BJ (cell line): ENCODE measurements at regions not wholly inside any gene's neighbourhood (a gene's known extent, or its start where the extent isn't known, plus 50 kb on each side); places are given as distances from the start of the nearest gene placed in this dataset.

ENCODE experiments used
- CTCF ChIA-PET: fragments of 350-600 bp; formaldehyde crosslinking; extraction: SDS; loops from one replicate; lab custom pipeline; 2021; ENCODE audit warnings: antibody characterized with exemption, inconsistent platforms; lab: Yijun Ruan, JAX
- POLR2A ChIA-PET: fragments of 300-600 bp; sonication (Branson Sonifier 250); formaldehyde crosslinking; extraction: SDS; loops from one replicate; lab custom pipeline; 2021; ENCODE audit warnings: antibody characterized with exemption; lab: Charles Lee
- DNase-seq: peaks from one replicate; pipeline ENCODE4 v3.0.0-alpha.2; 2011; ENCODE audit warnings: low read depth
- H3K27me3 ChIP-seq: 2 replicates; pipeline ENCODE4 v1.6.0; 2011; ENCODE audit warnings: low read length; ENCODE audit not compliant: control insufficient read depth, insufficient read depth
- H3K36me3 ChIP-seq: 2 replicates; pipeline ENCODE4 v1.5.1; 2011; ENCODE audit warnings: low read length; ENCODE audit not compliant: control insufficient read depth, insufficient read depth
- H3K4me3 ChIP-seq: 2 replicates; pipeline ENCODE4 v1.5.1; 2011; ENCODE audit warnings: low read depth, mild to moderate bottlenecking, control low read depth, low read length
- TF ChIP-seq, protein P1 (sequence below): IDR thresholded peaks from 2 replicates; pipeline ENCODE4 v1.5.1; 2011; ENCODE audit warnings: low read depth, mild to moderate bottlenecking, control low read depth, inconsistent platforms, low read length, moderate library complexity; ENCODE audit not compliant: insufficient read depth

- ChIA-PET CTCF (no interaction called here), POLR2A (no interaction called here)
- TF ChIP-seq, protein P1, sequence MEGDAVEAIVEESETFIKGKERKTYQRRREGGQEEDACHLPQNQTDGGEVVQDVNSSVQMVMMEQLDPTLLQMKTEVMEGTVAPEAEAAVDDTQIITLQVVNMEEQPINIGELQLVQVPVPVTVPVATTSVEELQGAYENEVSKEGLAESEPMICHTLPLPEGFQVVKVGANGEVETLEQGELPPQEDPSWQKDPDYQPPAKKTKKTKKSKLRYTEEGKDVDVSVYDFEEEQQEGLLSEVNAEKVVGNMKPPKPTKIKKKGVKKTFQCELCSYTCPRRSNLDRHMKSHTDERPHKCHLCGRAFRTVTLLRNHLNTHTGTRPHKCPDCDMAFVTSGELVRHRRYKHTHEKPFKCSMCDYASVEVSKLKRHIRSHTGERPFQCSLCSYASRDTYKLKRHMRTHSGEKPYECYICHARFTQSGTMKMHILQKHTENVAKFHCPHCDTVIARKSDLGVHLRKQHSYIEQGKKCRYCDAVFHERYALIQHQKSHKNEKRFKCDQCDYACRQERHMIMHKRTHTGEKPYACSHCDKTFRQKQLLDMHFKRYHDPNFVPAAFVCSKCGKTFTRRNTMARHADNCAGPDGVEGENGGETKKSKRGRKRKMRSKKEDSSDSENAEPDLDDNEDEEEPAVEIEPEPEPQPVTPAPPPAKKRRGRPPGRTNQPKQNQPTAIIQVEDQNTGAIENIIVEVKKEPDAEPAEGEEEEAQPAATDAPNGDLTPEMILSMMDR, result no peak
- H3K4me3 ChIP-seq, result no peak overlapping the region
- no peaks in the 10 kb centered on the region for H3K36me3 ChIP-seq
- DNase-seq, result no peak
- H3K27me3 ChIP-seq, result no peaks in the 10 kb centered on the region
Measured at GRCh38 chrX:6640727-6641126, 105.8 kb upstream of the VCX3A start.

- no peak for DNase-seq
- no peaks in the 10 kb centered on the region for H3K27me3 ChIP-seq
- POLR2A ChIA-PET, result no interaction called here
Measured at GRCh38 chrX:6614506-6614905, 79.6 kb upstream of the VCX3A start.

GRCh38 chrX:6599230-6599860 is 64.4 kb upstream of the VCX3A start:
- POLR2A ChIA-PET, result no interaction called here
- Histone ChIP-seq H3K27me3 (no peaks in the 10 kb centered on the region), H3K4me3 (no peak overlapping the region), H3K36me3 (no peaks in the 10 kb centered on the region)
- CTCF ChIA-PET, result no interaction called here
- DNase-seq, result no peak
- TF ChIP-seq, protein P1, result no peak

More at GRCh38 chrX:6614506-6614905, 79.6 kb upstream of the VCX3A start:
- Histone ChIP-seq H3K4me3 (no peak overlapping the region), H3K36me3 (no peaks in the 10 kb centered on the region)
- TF ChIP-seq, protein P1, result no peak
- CTCF ChIA-PET, result no interaction called here
